22Rv1 (cell line): ENCODE measurements at regions not wholly inside any gene's neighbourhood (a gene's known extent, or its start where the extent isn't known, plus 50 kb on each side); places are given as distances from the start of the nearest gene placed in this dataset.

ENCODE experiments used
- H3K27ac ChIP-seq: fragments of 450-650 bp; 2 replicates; pipeline ENCODE4 v1.5.1; 2017
- ZFX ChIP-seq: fragments of 450-650 bp; IDR thresholded peaks from 2 replicates; pipeline ENCODE4 v1.6.1; 2017; ENCODE audit warnings: antibody characterized with exemption, borderline replicate concordance
- TF ChIP-seq, protein P1 (sequence below): fragments of 450-650 bp; IDR thresholded peaks from 2 replicates; pipeline ENCODE4 v1.5.1; 2017; ENCODE audit warnings: mild to moderate bottlenecking

GRCh38 chr15:31446546-31446945 is 119.9 kb downstream of the KLF13 start:
- no peak overlapping the region for H3K27ac ChIP-seq
- TF ChIP-seq ZFX: no peak
- TF ChIP-seq, protein P1, sequence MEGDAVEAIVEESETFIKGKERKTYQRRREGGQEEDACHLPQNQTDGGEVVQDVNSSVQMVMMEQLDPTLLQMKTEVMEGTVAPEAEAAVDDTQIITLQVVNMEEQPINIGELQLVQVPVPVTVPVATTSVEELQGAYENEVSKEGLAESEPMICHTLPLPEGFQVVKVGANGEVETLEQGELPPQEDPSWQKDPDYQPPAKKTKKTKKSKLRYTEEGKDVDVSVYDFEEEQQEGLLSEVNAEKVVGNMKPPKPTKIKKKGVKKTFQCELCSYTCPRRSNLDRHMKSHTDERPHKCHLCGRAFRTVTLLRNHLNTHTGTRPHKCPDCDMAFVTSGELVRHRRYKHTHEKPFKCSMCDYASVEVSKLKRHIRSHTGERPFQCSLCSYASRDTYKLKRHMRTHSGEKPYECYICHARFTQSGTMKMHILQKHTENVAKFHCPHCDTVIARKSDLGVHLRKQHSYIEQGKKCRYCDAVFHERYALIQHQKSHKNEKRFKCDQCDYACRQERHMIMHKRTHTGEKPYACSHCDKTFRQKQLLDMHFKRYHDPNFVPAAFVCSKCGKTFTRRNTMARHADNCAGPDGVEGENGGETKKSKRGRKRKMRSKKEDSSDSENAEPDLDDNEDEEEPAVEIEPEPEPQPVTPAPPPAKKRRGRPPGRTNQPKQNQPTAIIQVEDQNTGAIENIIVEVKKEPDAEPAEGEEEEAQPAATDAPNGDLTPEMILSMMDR: no peak

- no peak overlapping the region for H3K27ac ChIP-seq
- TF ChIP-seq, protein P1: no peak
- TF ChIP-seq ZFX: no peak
These were observed 121.4 kb downstream of the KLF13 start for GRCh38 chr15:31447931-31448634.

- H3K27ac ChIP-seq: no peak overlapping the region
- TF ChIP-seq, protein P1: no peak
- TF ChIP-seq ZFX: no peak
These were observed 122.0 kb downstream of the KLF13 start for GRCh38 chr15:31448635-31448979.

GRCh38 chr15:31452595-31453557 is 126.2 kb downstream of the KLF13 start:
- no peak for TF ChIP-seq ZFX
- TF ChIP-seq, protein P1: no peak

DNA sequence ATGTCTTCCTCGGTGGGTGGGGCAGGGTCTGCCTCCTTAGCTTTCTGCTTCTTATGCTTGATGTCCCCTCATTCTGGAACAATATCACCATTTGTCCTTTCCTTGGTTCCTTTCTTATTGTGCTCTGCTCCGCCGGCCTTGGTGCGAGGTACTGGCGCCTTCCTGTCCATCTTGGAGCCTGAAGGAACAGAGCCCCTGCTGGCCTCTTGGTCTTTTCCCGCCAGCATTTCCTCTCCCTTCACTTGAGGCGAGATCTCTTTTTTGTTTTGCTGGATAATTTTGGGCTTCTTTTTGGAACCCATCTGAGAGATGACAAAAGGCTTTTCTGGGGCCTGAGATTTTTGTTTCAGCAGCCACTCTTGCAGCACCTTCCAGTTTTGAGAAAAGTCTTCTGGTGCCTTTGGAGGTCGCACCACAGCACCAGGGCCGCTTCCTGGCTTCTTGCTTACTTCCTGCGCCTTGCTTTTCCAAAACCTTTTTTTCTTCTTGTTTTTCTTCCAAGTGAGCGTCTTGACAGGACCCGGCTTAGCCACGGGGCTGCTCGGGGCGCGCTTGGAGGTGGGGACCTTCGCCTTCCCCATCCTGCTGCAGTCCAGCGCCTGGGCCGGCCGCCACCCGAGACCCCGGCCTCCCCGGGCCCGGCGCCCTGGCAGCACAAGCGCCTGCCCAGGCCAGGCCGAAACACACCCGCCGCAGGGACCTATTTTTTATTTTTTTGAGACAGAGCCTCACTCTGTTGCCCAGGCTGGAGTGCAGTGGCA is 127.1 kb downstream of the KLF13 start:
- no peak overlapping the region for H3K27ac ChIP-seq
- TF ChIP-seq, protein P1: no peak
- TF ChIP-seq ZFX: no peak

More at GRCh38 chr15:31452595-31453557, 126.2 kb downstream of the KLF13 start:
- H3K27ac ChIP-seq: no peak overlapping the region

DNA sequence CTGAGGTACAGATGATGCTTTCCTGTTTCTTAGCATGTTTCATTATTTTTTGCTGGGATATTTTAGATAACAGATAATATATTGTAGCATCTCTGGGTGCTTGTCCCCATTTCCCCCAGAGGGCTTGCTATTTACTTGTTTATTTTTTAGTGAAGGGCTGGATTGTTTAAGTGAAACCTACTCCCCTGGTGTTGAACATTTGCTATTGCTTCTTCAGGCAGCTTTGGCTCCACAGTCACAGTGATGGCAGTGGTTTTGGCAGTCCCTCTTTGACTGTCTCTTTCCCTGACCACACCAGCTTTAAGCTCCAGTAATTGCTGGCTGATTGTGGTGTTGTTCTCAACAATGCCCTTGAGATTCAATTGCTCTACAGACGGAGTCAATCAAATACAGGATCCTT is 128.9 kb downstream of the KLF13 start:
- no peak overlapping the region for H3K27ac ChIP-seq

More for the DNA sequence above, 128.9 kb downstream of the KLF13 start:
- no peak for TF ChIP-seq ZFX
- TF ChIP-seq, protein P1: no peak
